Muscle of back (tissue), 3 donors: ENCODE measurements at regions not wholly inside any gene's neighbourhood (a gene's known extent, or its start where the extent isn't known, plus 50 kb on each side); places are given as distances from the start of the nearest gene placed in this dataset.
"Not testable (repeated sequence)": the region's sequence is repeated elsewhere in the genome, so short reads cannot be mapped to it uniquely, and the experiment has no call there.

Experiments
- DNase-seq, 3 donors: peaks; one replicate each; pipeline versions ENCODE4 v3.0.0 to v3.0.0-alpha.2; 2013

GRCh38 chr2:85941490-85941889, 52.7 kb upstream of the ST3GAL5 start:
- DNase-seq = not testable (repeated sequence)

- no peak for DNase-seq
These were observed 50.3 kb upstream of the ST3GAL5 start for GRCh38 chr2:85939131-85939530.
